Esophagus muscularis mucosa (tissue), 4 donors: ENCODE measurements at regions not wholly inside any gene's neighbourhood (a gene's known extent, or its start where the extent isn't known, plus 50 kb on each side); places are given as distances from the start of the nearest gene placed in this dataset.

ENCODE experiments used
- DNase-seq: peaks from one replicate; pipeline ENCODE4 v3.0.0-alpha.2; 2017; ENCODE audit errors: extremely low spot score
- H3K27ac ChIP-seq, 4 donors: fragments of 200-600 bp; sonication (generic); replicated peaks in 1 of 4; 1 replicate in 3 of 4; 2 replicates in 1 of 4; pipeline ENCODE4 v1.5.1; 2016 to 2019; ENCODE audit warnings: mild to moderate bottlenecking in 1 of 4
- H3K27me3 ChIP-seq, 4 donors: fragments of 200-600 bp; sonication (generic); one replicate each; pipeline versions ENCODE4 v1.5.1 to v1.6.0; 2016 to 2019
- H3K36me3 ChIP-seq, 4 donors: fragments of 200-600 bp; sonication (generic); one replicate each; pipeline ENCODE4 v1.5.1; 2016 to 2019
- H3K4me1 ChIP-seq, 4 donors: fragments of 200-600 bp; sonication (generic); one replicate each; pipeline ENCODE4 v1.5.1; 2016 to 2019
- H3K4me3 ChIP-seq, 4 donors: fragments of 200-600 bp; sonication (generic); 1 replicate in 2 of 4; 2 replicates in 2 of 4; pipeline ENCODE4 v1.5.1; 2016 to 2019; ENCODE audit warnings: mild to moderate bottlenecking in 4 of 4, moderate library complexity in 1 of 4
- H3K9me3 ChIP-seq, 4 donors: fragments of 200-600 bp; sonication (generic); 1 replicate in 3 of 4; 2 replicates in 1 of 4; pipeline ENCODE4 v1.5.1; 2016 to 2019
- EP300 ChIP-seq: sonication (generic); formaldehyde crosslinking; IDR thresholded peaks from one replicate; pipeline ENCODE4 v1.6.1; 2017; ENCODE audit warnings: antibody characterized with exemption
- POLR2A ChIP-seq: fragments of 450-650 bp; IDR thresholded peaks from one replicate; pipeline ENCODE4 v1.6.1; 2017; ENCODE audit warnings: antibody characterized with exemption, moderate library complexity, mild to moderate bottlenecking, low read depth
- POLR2AphosphoS5 ChIP-seq, 2 donors: sonication (generic); formaldehyde crosslinking; IDR thresholded peaks; one replicate each; pipeline ENCODE4 v1.6.1; 2017; ENCODE audit warnings: antibody characterized with exemption in 2 of 2
- WGBS: methylation state at CpG from one replicate; pipeline ENCODE4 v1.1.5; 2018; 5-methylcytosine and 5-hydroxymethylcytosine counted together
- intact Hi-C: fragments of 100-400 bp; cut with DNase I; formaldehyde crosslinking; loops from one replicate; pipeline ENCODE4 v1.15.1; 2023
- TF ChIP-seq, protein P1 (sequence below), 3 experiments: fragments of 200-600 bp in 2 of 3; fragments of 450-650 bp in 1 of 3; sonication (generic) in 2 of 3; IDR thresholded peaks; one replicate each; pipeline ENCODE4 v1.5.1; 2017 to 2019; ENCODE audit warnings: antibody characterized with exemption in 3 of 3, mild to moderate bottlenecking in 2 of 3, moderate library complexity in 1 of 3

DNA sequence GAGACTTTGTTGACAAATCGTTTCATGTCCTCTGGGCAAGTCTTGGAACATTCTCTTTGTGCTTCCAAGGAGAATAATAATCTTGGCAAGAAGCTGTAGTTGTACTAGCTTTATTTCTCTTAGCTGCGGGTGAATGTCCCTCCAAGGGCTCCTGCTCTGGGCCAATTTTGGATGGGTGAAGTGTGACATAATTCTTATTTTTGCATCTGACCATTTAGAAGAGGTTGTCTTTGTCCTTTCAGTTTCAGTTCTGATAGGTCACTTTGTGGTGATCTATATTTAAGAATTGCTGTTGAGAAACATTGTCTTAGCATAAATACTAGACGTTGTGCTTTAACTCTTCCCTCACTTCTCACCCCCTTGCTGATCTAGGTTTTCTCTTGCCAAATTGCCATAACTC, 164.8 kb upstream of the RORA start:
- Histone ChIP-seq H3K27me3 (no peaks in the 10 kb centered on the region), H3K27ac (peak overlapping the region in 2 of 4 donors; percentile 30 to 51), H3K9me3 (no peaks in the 10 kb centered on the region), H3K4me3 (peak overlapping the region in 3 of 4 donors; percentile 0 to 10 (median 2)), H3K36me3 (no peaks in the 10 kb centered on the region), H3K4me1 (peaks cover 0 to 14% (median 8%) of the 10 kb centered on the region in 4 donors)
- no peak for DNase-seq
- intact Hi-C loops, result no loop called here
- WGBS, result 11% methylated on average over 3 of the region's 3 CpGs
- TF ChIP-seq, protein P1, sequence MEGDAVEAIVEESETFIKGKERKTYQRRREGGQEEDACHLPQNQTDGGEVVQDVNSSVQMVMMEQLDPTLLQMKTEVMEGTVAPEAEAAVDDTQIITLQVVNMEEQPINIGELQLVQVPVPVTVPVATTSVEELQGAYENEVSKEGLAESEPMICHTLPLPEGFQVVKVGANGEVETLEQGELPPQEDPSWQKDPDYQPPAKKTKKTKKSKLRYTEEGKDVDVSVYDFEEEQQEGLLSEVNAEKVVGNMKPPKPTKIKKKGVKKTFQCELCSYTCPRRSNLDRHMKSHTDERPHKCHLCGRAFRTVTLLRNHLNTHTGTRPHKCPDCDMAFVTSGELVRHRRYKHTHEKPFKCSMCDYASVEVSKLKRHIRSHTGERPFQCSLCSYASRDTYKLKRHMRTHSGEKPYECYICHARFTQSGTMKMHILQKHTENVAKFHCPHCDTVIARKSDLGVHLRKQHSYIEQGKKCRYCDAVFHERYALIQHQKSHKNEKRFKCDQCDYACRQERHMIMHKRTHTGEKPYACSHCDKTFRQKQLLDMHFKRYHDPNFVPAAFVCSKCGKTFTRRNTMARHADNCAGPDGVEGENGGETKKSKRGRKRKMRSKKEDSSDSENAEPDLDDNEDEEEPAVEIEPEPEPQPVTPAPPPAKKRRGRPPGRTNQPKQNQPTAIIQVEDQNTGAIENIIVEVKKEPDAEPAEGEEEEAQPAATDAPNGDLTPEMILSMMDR (IDR thresholded peaks at IDR 0.05), result no peak
- TF ChIP-seq POLR2A (no peak), EP300 (no peak), POLR2AphosphoS5 (IDR thresholded peaks at IDR 0.05) (no peak)

DNA sequence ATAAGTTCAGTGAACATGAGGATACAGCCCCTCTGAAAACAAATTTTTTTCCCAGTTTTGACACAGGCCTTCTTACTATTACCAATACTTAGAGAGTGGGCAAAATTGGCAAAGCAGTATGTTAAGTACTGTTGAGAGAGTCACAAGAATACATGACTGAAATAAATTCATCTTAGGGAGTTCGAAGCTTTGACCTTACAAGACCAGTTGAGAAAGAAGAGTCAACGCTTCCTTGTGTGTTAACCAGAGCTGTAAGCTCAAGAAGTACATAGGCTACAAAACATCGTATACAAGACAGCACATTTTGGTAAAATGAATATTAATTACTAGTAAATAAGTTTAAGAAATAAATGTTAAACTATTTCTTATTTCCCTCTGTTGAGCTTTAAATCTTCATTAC, 164.4 kb upstream of the RORA start:
- intact Hi-C loops, result no loop called here
- Histone ChIP-seq H3K27me3 (no peaks in the 10 kb centered on the region), H3K4me1 (peaks cover 0 to 14% (median 8%) of the 10 kb centered on the region in 4 donors), H3K4me3 (peak overlapping the region in 3 of 4 donors; percentile 0 to 10 (median 2)), H3K27ac (peak overlapping the region in 3 of 4 donors; percentile 4 to 51 (median 30)), H3K36me3 (no peaks in the 10 kb centered on the region), H3K9me3 (no peaks in the 10 kb centered on the region)
- DNase-seq, result no peak
- 67% methylated on average over 3 of the region's 3 CpGs for whole genome bisulfite sequencing
- TF ChIP-seq, protein P1 (IDR thresholded peaks at IDR 0.05), result no peak
- TF ChIP-seq EP300 (no peak), POLR2A (no peak), POLR2AphosphoS5 (IDR thresholded peaks at IDR 0.05) (no peak)

DNA sequence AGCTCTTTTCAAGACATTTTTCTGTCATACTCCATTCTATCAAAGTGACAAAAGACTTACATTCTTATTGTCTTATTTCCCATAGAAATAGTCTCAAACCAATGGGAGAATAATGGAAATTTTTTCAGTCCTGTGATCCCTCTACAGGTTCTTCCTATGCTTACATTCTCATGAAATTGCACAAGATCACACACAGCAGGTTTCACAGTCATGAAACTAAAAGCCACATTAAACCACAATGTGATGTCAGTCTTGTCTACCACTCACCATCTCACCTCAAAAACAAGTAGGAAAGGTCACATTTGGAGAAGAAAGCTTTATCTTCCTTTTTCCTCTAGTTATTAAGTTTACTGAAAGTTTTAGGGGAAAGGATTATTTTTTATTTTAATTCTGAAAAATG, 161.0 kb upstream of the RORA start:
- intact Hi-C loops, result no loop called here
- no peak for DNase-seq
- Histone ChIP-seq H3K4me1 (peaks cover 0 to 14% (median 8%) of the 10 kb centered on the region in 4 donors), H3K36me3 (no peaks in the 10 kb centered on the region), H3K4me3 (no peak overlapping the region), H3K9me3 (no peaks in the 10 kb centered on the region), H3K27me3 (no peaks in the 10 kb centered on the region), H3K27ac (no peak overlapping the region)
- no peak for TF ChIP-seq EP300
- TF ChIP-seq POLR2AphosphoS5 (IDR thresholded peaks at IDR 0.05), result no peak
- TF ChIP-seq POLR2A, result no peak
- TF ChIP-seq, protein P1 (IDR thresholded peaks at IDR 0.05), result no peak

- H3K27me3 ChIP-seq, result no peaks in the 10 kb centered on the region
Observed at GRCh38 chr15:61389334-61390028, 160.4 kb upstream of the RORA start.

More at GRCh38 chr15:61389334-61390028, 160.4 kb upstream of the RORA start:
- no peak for DNase-seq
- no peak overlapping the region for H3K27ac ChIP-seq
- no peaks in the 10 kb centered on the region for H3K9me3 ChIP-seq
- no peak overlapping the region for H3K4me3 ChIP-seq
- 88% methylated on average over 6 of the region's 6 CpGs for WGBS
- peaks cover 0 to 14% (median 8%) of the 10 kb centered on the region in 4 donors for H3K4me1 ChIP-seq
- intact Hi-C loops, result no loop called here
- TF ChIP-seq POLR2AphosphoS5 (IDR thresholded peaks at IDR 0.05) (no peak), POLR2A (no peak), EP300 (no peak)
- TF ChIP-seq, protein P1 (IDR thresholded peaks at IDR 0.05), result no peak
- no peaks in the 10 kb centered on the region for H3K36me3 ChIP-seq
